Spleen (tissue), 11 donors: ENCODE measurements at regions not wholly inside any gene's neighbourhood (a gene's known extent, or its start where the extent isn't known, plus 50 kb on each side); places are given as distances from the start of the nearest gene placed in this dataset.

Source experiments
- DNase-seq: peaks from one replicate; pipeline ENCODE4 v3.0.0-alpha.2; 2020
- H3K27ac ChIP-seq, 8 donors: fragments of 200-600 bp; sonication (generic) in 7 of 8; 1 replicate in 4 of 8; 2 replicates in 4 of 8; pipeline versions ENCODE4 v1.5.0 to v1.8.0; 2016 to 2021; ENCODE audit warnings: inconsistent platforms in 4 of 8, mild to moderate bottlenecking in 4 of 8, moderate library complexity in 1 of 8
- H3K27me3 ChIP-seq, 7 donors: fragments of 200-600 bp; sonication (generic) in 6 of 7; replicated peaks in 1 of 7; 1 replicate in 4 of 7; 2 replicates in 3 of 7; pipeline versions ENCODE4 v1.5.0 to v1.8.0; 2016 to 2021; ENCODE audit warnings: inconsistent platforms in 3 of 7, mild to moderate bottlenecking in 1 of 7
- H3K36me3 ChIP-seq, 6 donors: fragments of 200-600 bp; sonication (generic) in 5 of 6; 1 replicate in 4 of 6; 2 replicates in 2 of 6; pipeline versions ENCODE4 v1.5.0 to v1.8.0; 2016 to 2021; ENCODE audit warnings: inconsistent platforms in 2 of 6
- H3K4me1 ChIP-seq, 6 donors: fragments of 200-600 bp; sonication (generic) in 5 of 6; 1 replicate in 3 of 6; 2 replicates in 3 of 6; pipeline versions ENCODE4 v1.5.0 to v1.8.0; 2016 to 2021; ENCODE audit warnings: inconsistent platforms in 3 of 6
- H3K4me3 ChIP-seq, 8 donors: fragments of 200-600 bp; sonication (generic) in 7 of 8; 1 replicate in 4 of 8; 2 replicates in 4 of 8; pipeline versions ENCODE4 v1.5.0 to v1.8.0; 2016 to 2021; ENCODE audit warnings: inconsistent platforms in 4 of 8, mild to moderate bottlenecking in 4 of 8, moderate library complexity in 2 of 8
- H3K9me3 ChIP-seq, 8 donors: fragments of 200-600 bp; sonication (generic) in 7 of 8; 1 replicate in 4 of 8; 2 replicates in 4 of 8; pipeline versions ENCODE4 v1.5.0 to v1.8.0; 2016 to 2021; ENCODE audit warnings: inconsistent platforms in 4 of 8
- POLR2A ChIP-seq, 3 donors: fragments of 450-650 bp; IDR thresholded peaks; one replicate each; pipeline ENCODE4 v1.5.1; 2017; ENCODE audit warnings: antibody characterized with exemption in 3 of 3, mild to moderate bottlenecking in 1 of 3
- POLR2AphosphoS5 ChIP-seq, 3 donors: sonication (generic); formaldehyde crosslinking; IDR thresholded peaks; one replicate each; pipeline ENCODE4 v1.5.1; 2017; ENCODE audit warnings: antibody characterized with exemption in 3 of 3
- WGBS, 5 donors: extraction: QIAGEN DNeasy Blood & Tissue Kit in 3 of 5; methylation state at CpG; one replicate each; pipeline versions ENCODE4 v1.1.5 to v1.1.7; 2013 to 2018; 5-methylcytosine and 5-hydroxymethylcytosine counted together
- intact Hi-C: fragments of 100-400 bp; cut with DNase I; formaldehyde crosslinking; loops from one replicate; pipeline ENCODE4 v1.15.0; 2023; ENCODE audit warnings: low total_unique reads
- TF ChIP-seq, protein P1 (sequence below), 11 experiments: fragments of 200-600 bp in 7 of 11; fragments of 450-650 bp in 4 of 11; sonication (generic) in 4 of 11; IDR thresholded peaks in 8 of 11; conservative IDR thresholded peaks in 3 of 11; 1 replicate in 7 of 11; 2 replicates in 4 of 11; pipeline versions ENCODE4 v1.4.0 to v1.8.0; 2016 to 2021; ENCODE audit warnings: antibody characterized with exemption in 11 of 11, inconsistent platforms in 4 of 11, mild to moderate bottlenecking in 1 of 11
- donor health status: healthy with polysubstance abuse.
- donor health status: DM: no; HTN: no; CAD: no; lungs with moderate emphysema.
- donor health status: DM: no; HTN: no; CAD: no.
- donor health status: Bipolar disorder and iron deficiency.
- donor health status: healthy.
- donor health status: DM: no; HTN: no; CAD: no.
- donor health status: DM: yes; HTN: yes; CAD: no.

DNA sequence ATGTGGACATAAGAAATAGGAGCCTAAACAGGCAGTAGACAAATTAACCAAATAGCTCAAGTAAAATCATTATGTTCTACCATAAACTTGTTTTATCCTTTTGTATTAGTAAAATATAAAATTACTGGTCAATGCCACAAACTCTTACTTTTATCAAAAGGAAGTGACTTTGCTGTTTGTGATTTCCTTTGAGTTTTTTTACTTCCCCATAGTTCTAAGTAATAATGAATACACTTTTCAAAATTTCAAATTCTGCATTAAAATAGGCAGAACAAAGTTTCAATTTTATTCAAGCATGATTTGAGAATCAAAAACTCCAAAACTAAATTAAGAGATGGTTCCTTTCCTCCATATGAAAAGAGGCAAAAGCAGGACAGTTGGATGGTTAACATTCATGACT lies 139.7 kb upstream of the ABCB5 start:
- no peak for DNase-seq
- Histone ChIP-seq H3K27me3 (no peaks in the 10 kb centered on the region), H3K4me1 (no peaks in the 10 kb centered on the region), H3K36me3 (no peaks in the 10 kb centered on the region), H3K9me3 (no peaks in the 10 kb centered on the region), H3K27ac (peak overlapping the region in 2 of 8 donors; percentile 14 to 46), H3K4me3 (no peak overlapping the region)
- TF ChIP-seq POLR2A (IDR thresholded peaks at IDR 0.05) (no peak), POLR2AphosphoS5 (IDR thresholded peaks at IDR 0.05) (no peak)
- TF ChIP-seq, protein P1, sequence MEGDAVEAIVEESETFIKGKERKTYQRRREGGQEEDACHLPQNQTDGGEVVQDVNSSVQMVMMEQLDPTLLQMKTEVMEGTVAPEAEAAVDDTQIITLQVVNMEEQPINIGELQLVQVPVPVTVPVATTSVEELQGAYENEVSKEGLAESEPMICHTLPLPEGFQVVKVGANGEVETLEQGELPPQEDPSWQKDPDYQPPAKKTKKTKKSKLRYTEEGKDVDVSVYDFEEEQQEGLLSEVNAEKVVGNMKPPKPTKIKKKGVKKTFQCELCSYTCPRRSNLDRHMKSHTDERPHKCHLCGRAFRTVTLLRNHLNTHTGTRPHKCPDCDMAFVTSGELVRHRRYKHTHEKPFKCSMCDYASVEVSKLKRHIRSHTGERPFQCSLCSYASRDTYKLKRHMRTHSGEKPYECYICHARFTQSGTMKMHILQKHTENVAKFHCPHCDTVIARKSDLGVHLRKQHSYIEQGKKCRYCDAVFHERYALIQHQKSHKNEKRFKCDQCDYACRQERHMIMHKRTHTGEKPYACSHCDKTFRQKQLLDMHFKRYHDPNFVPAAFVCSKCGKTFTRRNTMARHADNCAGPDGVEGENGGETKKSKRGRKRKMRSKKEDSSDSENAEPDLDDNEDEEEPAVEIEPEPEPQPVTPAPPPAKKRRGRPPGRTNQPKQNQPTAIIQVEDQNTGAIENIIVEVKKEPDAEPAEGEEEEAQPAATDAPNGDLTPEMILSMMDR (IDR thresholded peaks at IDR 0.05 in 8 of 11, conservative IDR thresholded peaks at IDR 0.05 in 3 of 11), result no peak
- intact Hi-C loops, result no loop called here

DNA sequence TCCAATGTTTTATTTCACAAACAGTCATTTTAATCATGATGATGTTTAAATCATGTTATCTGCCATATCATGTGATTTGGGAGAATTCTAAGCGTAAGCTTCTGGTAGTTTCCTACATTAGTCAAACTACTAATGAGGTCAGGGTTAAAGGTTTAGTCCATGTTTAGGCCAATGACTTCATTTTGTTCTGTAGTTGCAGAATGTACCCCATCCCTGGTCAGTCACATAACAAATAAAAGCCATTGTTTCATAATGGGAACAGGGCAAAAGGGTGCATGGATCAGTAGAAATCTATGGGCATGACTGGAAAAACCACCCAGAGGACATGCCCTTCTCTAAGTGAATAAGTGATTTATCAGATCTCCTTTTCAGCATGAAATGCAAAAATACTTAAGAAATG lies 138.4 kb upstream of the ABCB5 start:
- H3K36me3 ChIP-seq, result no peaks in the 10 kb centered on the region
- no peak overlapping the region for H3K4me3 ChIP-seq
- intact Hi-C loops, result no loop called here
- TF ChIP-seq POLR2A (IDR thresholded peaks at IDR 0.05) (no peak), POLR2AphosphoS5 (IDR thresholded peaks at IDR 0.05) (no peak)
- TF ChIP-seq, protein P1 (IDR thresholded peaks at IDR 0.05 in 8 of 11, conservative IDR thresholded peaks at IDR 0.05 in 3 of 11), result no peak
- WGBS, 5 donors, result 81 to 100% (median 88%) methylated on average over 1 of the region's 1 CpG
- no peaks in the 10 kb centered on the region for H3K4me1 ChIP-seq
- no peaks in the 10 kb centered on the region for H3K27me3 ChIP-seq
- no peaks in the 10 kb centered on the region for H3K9me3 ChIP-seq
- H3K27ac ChIP-seq, result no peak overlapping the region
- no peak for DNase-seq

DNA sequence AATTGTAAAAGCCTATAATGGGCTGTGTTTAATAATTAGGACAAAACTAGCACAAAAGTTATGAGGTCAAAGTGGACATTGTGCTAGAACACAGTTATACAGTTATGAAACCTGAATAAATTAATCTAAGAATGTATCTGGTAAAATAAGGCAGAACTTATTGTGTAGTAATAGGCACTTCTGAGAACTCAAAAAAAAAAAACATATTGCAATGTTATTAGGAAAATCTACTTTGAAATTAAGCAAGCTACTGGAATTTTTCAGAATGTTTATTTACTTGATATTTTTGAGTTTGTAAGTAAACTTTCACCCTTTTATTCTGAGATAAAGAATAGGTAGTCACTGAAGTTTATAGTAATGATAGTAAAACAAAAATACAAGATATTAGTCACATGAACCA lies 135.8 kb upstream of the ABCB5 start:
- Histone ChIP-seq H3K4me1 (no peaks in the 10 kb centered on the region), H3K9me3 (no peaks in the 10 kb centered on the region), H3K27me3 (no peaks in the 10 kb centered on the region), H3K36me3 (no peaks in the 10 kb centered on the region), H3K4me3 (no peak overlapping the region), H3K27ac (no peak overlapping the region)
- TF ChIP-seq, protein P1 (IDR thresholded peaks at IDR 0.05 in 8 of 11, conservative IDR thresholded peaks at IDR 0.05 in 3 of 11), result no peak
- TF ChIP-seq POLR2AphosphoS5 (IDR thresholded peaks at IDR 0.05) (no peak), POLR2A (IDR thresholded peaks at IDR 0.05) (no peak)
- DNase-seq, result no peak
- intact Hi-C loops, result no loop called here

DNA sequence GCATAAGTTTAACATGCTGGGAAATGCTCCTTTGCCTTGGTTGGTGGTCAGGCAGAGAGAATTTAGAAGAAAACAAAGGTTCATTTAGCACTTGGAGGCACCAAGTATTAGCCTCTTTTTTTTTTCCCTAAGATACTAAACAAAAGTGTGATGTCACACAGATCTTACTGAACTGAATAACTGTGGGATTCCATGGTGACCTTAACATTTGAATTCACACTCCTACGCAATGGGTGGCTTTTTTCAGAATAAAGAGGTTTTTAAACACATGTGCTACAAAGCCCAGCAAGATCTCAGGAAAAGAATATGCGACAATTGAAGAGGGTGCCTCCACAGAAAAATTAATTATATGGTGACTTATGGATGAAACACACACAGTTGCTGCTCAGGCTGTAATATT lies 133.4 kb upstream of the ABCB5 start:
- Histone ChIP-seq H3K36me3 (no peaks in the 10 kb centered on the region), H3K27ac (no peak overlapping the region), H3K4me1 (no peaks in the 10 kb centered on the region), H3K9me3 (peaks cover 0 to 14% (median 10%) of the 10 kb centered on the region in 8 donors), H3K4me3 (no peak overlapping the region), H3K27me3 (no peaks in the 10 kb centered on the region)
- 74 to 90% (median 85%) methylated on average over 2 of the region's 2 CpGs for whole genome bisulfite sequencing, 5 donors
- DNase-seq, result no peak
- no peak for TF ChIP-seq POLR2AphosphoS5 (IDR thresholded peaks at IDR 0.05)
- TF ChIP-seq, protein P1 (IDR thresholded peaks at IDR 0.05 in 8 of 11, conservative IDR thresholded peaks at IDR 0.05 in 3 of 11), result no peak
- intact Hi-C loops, result no loop called here
